ENCODE measurements at regions not wholly inside any gene's neighbourhood (a gene's known extent, or its start where the extent isn't known, plus 50 kb on each side); places are given as distances from the start of the nearest gene placed in this dataset.

GRCh38 chr13:106061781-106062180 is 473.7 kb downstream of the EFNB2 start:
- H3K36me3 ChIP-seq = no peaks in the 10 kb centered on the region
- intact Hi-C loops (cut with micrococcal nuclease) = no loop called here
- no peaks in the 10 kb centered on the region for H3K9me3 ChIP-seq (replicated peaks)
- H3K27me3 ChIP-seq (ENCODE audit: low read depth) = no peaks in the 10 kb centered on the region
- no peak overlapping the region for H3K27ac ChIP-seq (replicated peaks)
- DNase-seq = no peak
- TF ChIP-seq CTCF (IDR thresholded peaks at IDR 0.05; ENCODE audit: borderline replicate concordance) = no peak
- H3K4me1 ChIP-seq = no peaks in the 10 kb centered on the region
- H3K4me3 ChIP-seq = no peak overlapping the region

GRCh38 chr13:106056851-106057250 is 478.6 kb downstream of the EFNB2 start:
- no peak for TF ChIP-seq CTCF (IDR thresholded peaks at IDR 0.05; ENCODE audit: borderline replicate concordance)
- Histone ChIP-seq H3K4me3 (no peak overlapping the region), H3K36me3 (no peaks in the 10 kb centered on the region), H3K9me3 (replicated peaks) (no peaks in the 10 kb centered on the region), H3K4me1 (no peaks in the 10 kb centered on the region), H3K27me3 (ENCODE audit: low read depth) (no peaks in the 10 kb centered on the region), H3K27ac (replicated peaks) (no peak overlapping the region)
- no peak for DNase-seq
- intact Hi-C loops (cut with micrococcal nuclease) = no loop called here

GRCh38 chr13:106052200-106052767 is 483.2 kb downstream of the EFNB2 start:
- H3K4me3 ChIP-seq = no peak overlapping the region
- H3K36me3 ChIP-seq = no peaks in the 10 kb centered on the region
- H3K27ac ChIP-seq (replicated peaks) = no peak overlapping the region
- intact Hi-C loops (cut with micrococcal nuclease) = no loop called here
- no peaks in the 10 kb centered on the region for H3K27me3 ChIP-seq (ENCODE audit: low read depth)
- TF ChIP-seq CTCF (IDR thresholded peaks at IDR 0.05; ENCODE audit: borderline replicate concordance) = no peak
- H3K4me1 ChIP-seq = no peaks in the 10 kb centered on the region
- DNase-seq = no peak
- no peaks in the 10 kb centered on the region for H3K9me3 ChIP-seq (replicated peaks)

- Histone ChIP-seq H3K4me1 (no peaks in the 10 kb centered on the region), H3K27me3 (ENCODE audit: low read depth) (no peaks in the 10 kb centered on the region), H3K36me3 (no peaks in the 10 kb centered on the region), H3K9me3 (replicated peaks) (no peaks in the 10 kb centered on the region), H3K27ac (replicated peaks) (no peak overlapping the region), H3K4me3 (no peak overlapping the region)
- no peak for DNase-seq
- no peak for TF ChIP-seq CTCF (IDR thresholded peaks at IDR 0.05; ENCODE audit: borderline replicate concordance)
- intact Hi-C loops (cut with micrococcal nuclease) = no loop called here
These were observed 486.3 kb downstream of the EFNB2 start for GRCh38 chr13:106049171-106049570.

- no peak for TF ChIP-seq CTCF (IDR thresholded peaks at IDR 0.05; ENCODE audit: borderline replicate concordance)
- Histone ChIP-seq H3K4me1 (no peaks in the 10 kb centered on the region), H3K27ac (replicated peaks) (no peak overlapping the region), H3K9me3 (replicated peaks) (no peaks in the 10 kb centered on the region), H3K27me3 (ENCODE audit: low read depth) (no peaks in the 10 kb centered on the region), H3K36me3 (no peaks in the 10 kb centered on the region), H3K4me3 (no peak overlapping the region)
- DNase-seq = no peak
- intact Hi-C loops (cut with micrococcal nuclease) = no loop called here
These were observed 487.1 kb downstream of the EFNB2 start for GRCh38 chr13:106048386-106048785.
